ENCODE measurements at regions not wholly inside any gene's neighbourhood (a gene's known extent, or its start where the extent isn't known, plus 50 kb on each side); places are given as distances from the start of the nearest gene placed in this dataset.

DNA sequence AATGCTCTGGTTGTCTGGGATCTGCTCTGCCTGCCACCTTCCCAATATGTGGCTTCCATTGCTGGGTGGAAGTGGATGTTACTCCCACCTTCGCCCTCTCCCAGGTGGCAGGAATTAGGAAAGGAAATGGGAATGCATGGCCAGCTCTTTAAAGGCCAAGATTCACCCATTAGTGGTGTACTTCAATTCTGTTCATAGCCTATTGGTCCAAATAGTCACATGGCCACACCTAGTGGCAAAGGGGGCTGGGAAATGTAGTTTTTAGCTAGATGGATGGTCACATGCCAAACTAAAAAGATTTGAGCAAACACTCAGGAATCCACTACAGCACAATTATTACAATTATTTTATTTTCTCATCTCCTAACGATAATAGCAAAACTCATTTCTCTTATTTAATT, 135.1 kb downstream of the NPY start (continued):
- TF ChIP-seq PATZ1 (CRISPR knock-in tag; IDR thresholded peaks at IDR 0.05; ENCODE audit: borderline replicate concordance) (no peak), ZNF70 (CRISPR knock-in tag; IDR thresholded peaks at IDR 0.05) (no peak)

DNA sequence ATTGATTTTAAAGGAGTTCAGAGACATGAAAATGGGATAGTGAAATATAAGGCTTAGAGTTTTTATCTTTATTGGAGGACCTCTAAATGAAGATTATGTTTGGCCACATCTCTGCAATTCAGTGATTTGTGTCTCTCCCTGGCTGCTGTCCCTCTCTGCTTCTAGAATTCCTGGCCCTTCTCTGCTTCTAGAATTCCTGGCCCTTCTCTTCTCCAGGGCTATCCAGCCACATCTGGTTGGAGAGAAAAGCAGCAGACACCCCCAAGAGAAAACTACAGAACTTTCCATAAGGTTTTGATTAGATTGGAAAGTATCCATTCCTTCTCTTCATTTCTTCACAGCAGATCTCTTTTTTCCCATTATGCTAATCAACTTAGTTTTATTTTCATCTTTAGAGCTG, 135.5 kb downstream of the NPY start:
- no peak for ATAC-seq
- TF ChIP-seq ARNTL (CRISPR knock-in tag; IDR thresholded peaks at IDR 0.05; ENCODE audit: borderline replicate concordance, low read depth), result no peak
- TF ChIP-seq PPARA (CRISPR knock-in tag; IDR thresholded peaks at IDR 0.05; ENCODE audit: borderline replicate concordance), result no peak
- TF ChIP-seq CSDC2 (CRISPR knock-in tag; IDR thresholded peaks at IDR 0.05), result no peak
- no peak for TF ChIP-seq ISL1 (CRISPR knock-in tag; IDR thresholded peaks at IDR 0.05)
- TF ChIP-seq GLIS3 (CRISPR knock-in tag; IDR thresholded peaks at IDR 0.05), result no peak
- no peak for TF ChIP-seq ESRRG (CRISPR knock-in tag; IDR thresholded peaks at IDR 0.05)
- TF ChIP-seq BACH2 (CRISPR knock-in tag; IDR thresholded peaks at IDR 0.05; ENCODE audit: borderline replicate concordance), result no peak
- TF ChIP-seq, protein P1, sequence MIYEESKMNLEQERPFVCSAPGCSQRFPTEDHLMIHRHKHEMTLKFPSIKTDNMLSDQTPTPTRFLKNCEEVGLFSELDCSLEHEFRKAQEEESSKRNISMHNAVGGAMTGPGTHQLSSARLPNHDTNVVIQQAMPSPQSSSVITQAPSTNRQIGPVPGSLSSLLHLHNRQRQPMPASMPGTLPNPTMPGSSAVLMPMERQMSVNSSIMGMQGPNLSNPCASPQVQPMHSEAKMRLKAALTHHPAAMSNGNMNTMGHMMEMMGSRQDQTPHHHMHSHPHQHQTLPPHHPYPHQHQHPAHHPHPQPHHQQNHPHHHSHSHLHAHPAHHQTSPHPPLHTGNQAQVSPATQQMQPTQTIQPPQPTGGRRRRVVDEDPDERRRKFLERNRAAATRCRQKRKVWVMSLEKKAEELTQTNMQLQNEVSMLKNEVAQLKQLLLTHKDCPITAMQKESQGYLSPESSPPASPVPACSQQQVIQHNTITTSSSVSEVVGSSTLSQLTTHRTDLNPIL (CRISPR knock-in tag; IDR thresholded peaks at IDR 0.05; ENCODE audit: low read depth), result no peak
- no peak for TF ChIP-seq TCF4 (CRISPR knock-in tag; IDR thresholded peaks at IDR 0.05; ENCODE audit: borderline replicate concordance)
- TF ChIP-seq, protein P2, sequence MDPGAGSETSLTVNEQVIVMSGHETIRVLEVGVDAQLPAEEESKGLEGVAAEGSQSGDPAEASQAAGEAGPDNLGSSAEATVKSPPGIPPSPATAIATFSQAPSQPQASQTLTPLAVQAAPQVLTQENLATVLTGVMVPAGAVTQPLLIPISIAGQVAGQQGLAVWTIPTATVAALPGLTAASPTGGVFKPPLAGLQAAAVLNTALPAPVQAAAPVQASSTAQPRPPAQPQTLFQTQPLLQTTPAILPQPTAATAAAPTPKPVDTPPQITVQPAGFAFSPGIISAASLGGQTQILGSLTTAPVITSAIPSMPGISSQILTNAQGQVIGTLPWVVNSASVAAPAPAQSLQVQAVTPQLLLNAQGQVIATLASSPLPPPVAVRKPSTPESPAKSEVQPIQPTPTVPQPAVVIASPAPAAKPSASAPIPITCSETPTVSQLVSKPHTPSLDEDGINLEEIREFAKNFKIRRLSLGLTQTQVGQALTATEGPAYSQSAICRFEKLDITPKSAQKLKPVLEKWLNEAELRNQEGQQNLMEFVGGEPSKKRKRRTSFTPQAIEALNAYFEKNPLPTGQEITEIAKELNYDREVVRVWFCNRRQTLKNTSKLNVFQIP (CRISPR knock-in tag; IDR thresholded peaks at IDR 0.05; ENCODE audit: borderline replicate concordance, low read depth), result no peak
- TF ChIP-seq TSHZ2 (CRISPR knock-in tag; IDR thresholded peaks at IDR 0.05), result no peak
- TF ChIP-seq ZC3H10 (CRISPR knock-in tag; IDR thresholded peaks at IDR 0.05), result no peak
- no peak for TF ChIP-seq PATZ1 (CRISPR knock-in tag; IDR thresholded peaks at IDR 0.05; ENCODE audit: borderline replicate concordance)
- no peak for TF ChIP-seq ZFP3 (CRISPR knock-in tag; IDR thresholded peaks at IDR 0.05)
- no peak for TF ChIP-seq RARB (CRISPR knock-in tag; IDR thresholded peaks at IDR 0.05)
- no peak for TF ChIP-seq ZNF565 (CRISPR knock-in tag; conservative IDR thresholded peaks at IDR 0.05; ENCODE audit: low read depth)
- TF ChIP-seq TOX (CRISPR knock-in tag; IDR thresholded peaks at IDR 0.05; ENCODE audit: borderline replicate concordance), result no peak
- TF ChIP-seq, protein P3, sequence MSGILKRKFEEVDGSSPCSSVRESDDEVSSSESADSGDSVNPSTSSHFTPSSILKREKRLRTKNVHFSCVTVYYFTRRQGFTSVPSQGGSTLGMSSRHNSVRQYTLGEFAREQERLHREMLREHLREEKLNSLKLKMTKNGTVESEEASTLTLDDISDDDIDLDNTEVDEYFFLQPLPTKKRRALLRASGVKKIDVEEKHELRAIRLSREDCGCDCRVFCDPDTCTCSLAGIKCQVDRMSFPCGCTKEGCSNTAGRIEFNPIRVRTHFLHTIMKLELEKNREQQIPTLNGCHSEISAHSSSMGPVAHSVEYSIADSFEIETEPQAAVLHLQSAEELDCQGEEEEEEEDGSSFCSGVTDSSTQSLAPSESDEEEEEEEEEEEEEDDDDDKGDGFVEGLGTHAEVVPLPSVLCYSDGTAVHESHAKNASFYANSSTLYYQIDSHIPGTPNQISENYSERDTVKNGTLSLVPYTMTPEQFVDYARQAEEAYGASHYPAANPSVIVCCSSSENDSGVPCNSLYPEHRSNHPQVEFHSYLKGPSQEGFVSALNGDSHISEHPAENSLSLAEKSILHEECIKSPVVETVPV (CRISPR knock-in tag; IDR thresholded peaks at IDR 0.05), result no peak

GRCh38 chr7:24422441-24423010, 138.5 kb downstream of the NPY start:
- ATAC-seq, result no peak
- TF ChIP-seq ESRRG (CRISPR knock-in tag; IDR thresholded peaks at IDR 0.05) (no peak), ZNF565 (CRISPR knock-in tag; conservative IDR thresholded peaks at IDR 0.05; ENCODE audit: low read depth) (no peak), BACH2 (CRISPR knock-in tag; IDR thresholded peaks at IDR 0.05; ENCODE audit: borderline replicate concordance) (no peak), OSR1 (CRISPR knock-in tag; IDR thresholded peaks at IDR 0.05) (no peak), ZFP30 (CRISPR knock-in tag; IDR thresholded peaks at IDR 0.05) (no peak), PPARA (CRISPR knock-in tag; IDR thresholded peaks at IDR 0.05; ENCODE audit: borderline replicate concordance) (no peak), ZC3H10 (CRISPR knock-in tag; IDR thresholded peaks at IDR 0.05) (no peak), TCF4 (CRISPR knock-in tag; IDR thresholded peaks at IDR 0.05; ENCODE audit: borderline replicate concordance) (no peak), ZNF70 (CRISPR knock-in tag; IDR thresholded peaks at IDR 0.05) (no peak), ISL1 (CRISPR knock-in tag; IDR thresholded peaks at IDR 0.05) (no peak), ZNF8 (CRISPR knock-in tag; IDR thresholded peaks at IDR 0.05) (no peak), GLIS3 (CRISPR knock-in tag; IDR thresholded peaks at IDR 0.05) (no peak), PATZ1 (CRISPR knock-in tag; IDR thresholded peaks at IDR 0.05; ENCODE audit: borderline replicate concordance) (no peak), ARNTL (CRISPR knock-in tag; IDR thresholded peaks at IDR 0.05; ENCODE audit: borderline replicate concordance, low read depth) (no peak)
- TF ChIP-seq, protein P2 (CRISPR knock-in tag; IDR thresholded peaks at IDR 0.05; ENCODE audit: borderline replicate concordance, low read depth), result no peak
